ENCODE measurements at regions not wholly inside any gene's neighbourhood (a gene's known extent, or its start where the extent isn't known, plus 50 kb on each side); places are given as distances from the start of the nearest gene placed in this dataset.
"Not testable (repeated sequence)": the region's sequence is repeated elsewhere in the genome, so short reads cannot be mapped to it uniquely, and the experiment has no call there.

- intact Hi-C loops (cut with DNase I), result no loop called here
- Histone ChIP-seq H3K4me1 (replicated peaks) (no peaks in the 10 kb centered on the region), H3K27ac (no peak overlapping the region), H3K9me3 (no peaks in the 10 kb centered on the region), H3K36me3 (no peaks in the 10 kb centered on the region), H3K4me3 (no peak overlapping the region), H3K27me3 (replicated peaks; ENCODE audit: insufficient read depth) (no peaks in the 10 kb centered on the region)
- DNase-seq (ENCODE audit: low spot score), result no peak
- TF ChIP-seq CTCF (IDR thresholded peaks at IDR 0.05) (no peak), POLR2A (IDR thresholded peaks at IDR 0.05) (no peak), POLR2AphosphoS5 (IDR thresholded peaks at IDR 0.05) (no peak)
Observed at GRCh38 chr7:119254742-119255141, 1018.2 kb upstream of the KCND2 start.

GRCh38 chr7:119256001-119256400 lies 1017.0 kb upstream of the KCND2 start:
- H3K4me3 ChIP-seq, result no peak overlapping the region
- H3K9me3 ChIP-seq, result no peaks in the 10 kb centered on the region
- H3K36me3 ChIP-seq, result no peaks in the 10 kb centered on the region
- no peaks in the 10 kb centered on the region for H3K4me1 ChIP-seq (replicated peaks)
- H3K27me3 ChIP-seq (replicated peaks; ENCODE audit: insufficient read depth), result no peaks in the 10 kb centered on the region
- TF ChIP-seq CTCF (IDR thresholded peaks at IDR 0.05) (no peak), POLR2A (IDR thresholded peaks at IDR 0.05) (no peak), POLR2AphosphoS5 (IDR thresholded peaks at IDR 0.05) (no peak)
- intact Hi-C loops (cut with DNase I), result no loop called here
- H3K27ac ChIP-seq, result no peak overlapping the region
- no peak for DNase-seq (ENCODE audit: low spot score)

- no peaks in the 10 kb centered on the region for H3K9me3 ChIP-seq
- no peaks in the 10 kb centered on the region for H3K36me3 ChIP-seq
- intact Hi-C loops (cut with DNase I), result no loop called here
- WGBS, result 61% methylated on average over 3 of the region's 3 CpGs
- H3K4me1 ChIP-seq (replicated peaks), result no peaks in the 10 kb centered on the region
- DNase-seq (ENCODE audit: low spot score), result no peak
- no peak overlapping the region for H3K4me3 ChIP-seq
- no peaks in the 10 kb centered on the region for H3K27me3 ChIP-seq (replicated peaks; ENCODE audit: insufficient read depth)
- no peak for TF ChIP-seq POLR2A (IDR thresholded peaks at IDR 0.05)
- no peak for TF ChIP-seq POLR2AphosphoS5 (IDR thresholded peaks at IDR 0.05)
- no peak for TF ChIP-seq CTCF (IDR thresholded peaks at IDR 0.05)
- no peak overlapping the region for H3K27ac ChIP-seq
Observed at GRCh38 chr7:119256446-119257131, 1016.4 kb upstream of the KCND2 start.

- H3K27me3 ChIP-seq (replicated peaks; ENCODE audit: insufficient read depth); H3K9me3 ChIP-seq; H3K4me1 ChIP-seq (replicated peaks); intact Hi-C loops (cut with DNase I); H3K4me3 ChIP-seq; H3K36me3 ChIP-seq; H3K27ac ChIP-seq; DNase-seq (ENCODE audit: low spot score): not testable (repeated sequence)
- WGBS, result 80% methylated on average over 2 of the region's 2 CpGs
Observed at GRCh38 chr7:119266790-119267189, 1006.2 kb upstream of the KCND2 start.

GRCh38 chr7:119270045-119270464 lies 1002.9 kb upstream of the KCND2 start:
- DNase-seq (ENCODE audit: low spot score), result no peak
- no peak for TF ChIP-seq POLR2AphosphoS5 (IDR thresholded peaks at IDR 0.05)
- no peak for TF ChIP-seq POLR2A (IDR thresholded peaks at IDR 0.05)
- TF ChIP-seq CTCF (IDR thresholded peaks at IDR 0.05), result peak in 1 of 4 experiments; percentile 12
- intact Hi-C loops (cut with DNase I), result no loop called here

More at GRCh38 chr7:119270045-119270464, 1002.9 kb upstream of the KCND2 start:
- WGBS, result 28% methylated on average over 7 of the region's 7 CpGs
- Histone ChIP-seq H3K27me3 (replicated peaks; ENCODE audit: insufficient read depth) (no peaks in the 10 kb centered on the region), H3K4me1 (replicated peaks) (no peaks in the 10 kb centered on the region), H3K36me3 (no peaks in the 10 kb centered on the region), H3K9me3 (no peaks in the 10 kb centered on the region), H3K4me3 (no peak overlapping the region), H3K27ac (no peak overlapping the region)
